VCaP (cell line): ENCODE measurements at regions not wholly inside any gene's neighbourhood (a gene's known extent, or its start where the extent isn't known, plus 50 kb on each side); places are given as distances from the start of the nearest gene placed in this dataset.

ENCODE experiments used
- H3K27ac ChIP-seq: fragments of 450-650 bp; 2 replicates; pipeline ENCODE4 v1.5.1; 2017
- TF ChIP-seq, protein P1 (sequence below): fragments of 450-650 bp; conservative IDR thresholded peaks from 2 replicates; pipeline ENCODE4 v1.5.1; 2017; ENCODE audit warnings: mild to moderate bottlenecking, moderate library complexity

DNA sequence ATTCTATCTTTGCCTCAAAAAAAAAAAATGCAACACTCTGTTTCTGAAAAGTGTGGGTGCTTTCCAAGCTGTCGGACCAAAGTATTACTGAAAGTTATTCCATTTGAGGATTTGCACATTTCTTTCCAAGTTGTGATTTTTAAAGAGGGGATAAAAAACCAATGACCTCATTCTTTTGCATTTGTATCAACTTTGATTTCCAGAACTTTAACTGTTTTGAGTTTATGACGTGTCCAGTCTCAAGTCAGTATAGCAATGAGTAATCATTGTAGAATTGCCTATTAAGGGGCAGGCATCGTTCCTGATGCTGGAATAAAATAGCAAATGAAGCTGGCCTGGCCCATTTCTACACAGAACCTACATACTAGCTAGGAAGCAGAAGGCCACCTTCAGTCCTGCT, 229.6 kb upstream of the RBFOX1 start:
- H3K27ac ChIP-seq, result no peak overlapping the region
- TF ChIP-seq, protein P1, sequence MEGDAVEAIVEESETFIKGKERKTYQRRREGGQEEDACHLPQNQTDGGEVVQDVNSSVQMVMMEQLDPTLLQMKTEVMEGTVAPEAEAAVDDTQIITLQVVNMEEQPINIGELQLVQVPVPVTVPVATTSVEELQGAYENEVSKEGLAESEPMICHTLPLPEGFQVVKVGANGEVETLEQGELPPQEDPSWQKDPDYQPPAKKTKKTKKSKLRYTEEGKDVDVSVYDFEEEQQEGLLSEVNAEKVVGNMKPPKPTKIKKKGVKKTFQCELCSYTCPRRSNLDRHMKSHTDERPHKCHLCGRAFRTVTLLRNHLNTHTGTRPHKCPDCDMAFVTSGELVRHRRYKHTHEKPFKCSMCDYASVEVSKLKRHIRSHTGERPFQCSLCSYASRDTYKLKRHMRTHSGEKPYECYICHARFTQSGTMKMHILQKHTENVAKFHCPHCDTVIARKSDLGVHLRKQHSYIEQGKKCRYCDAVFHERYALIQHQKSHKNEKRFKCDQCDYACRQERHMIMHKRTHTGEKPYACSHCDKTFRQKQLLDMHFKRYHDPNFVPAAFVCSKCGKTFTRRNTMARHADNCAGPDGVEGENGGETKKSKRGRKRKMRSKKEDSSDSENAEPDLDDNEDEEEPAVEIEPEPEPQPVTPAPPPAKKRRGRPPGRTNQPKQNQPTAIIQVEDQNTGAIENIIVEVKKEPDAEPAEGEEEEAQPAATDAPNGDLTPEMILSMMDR, result no peak

DNA sequence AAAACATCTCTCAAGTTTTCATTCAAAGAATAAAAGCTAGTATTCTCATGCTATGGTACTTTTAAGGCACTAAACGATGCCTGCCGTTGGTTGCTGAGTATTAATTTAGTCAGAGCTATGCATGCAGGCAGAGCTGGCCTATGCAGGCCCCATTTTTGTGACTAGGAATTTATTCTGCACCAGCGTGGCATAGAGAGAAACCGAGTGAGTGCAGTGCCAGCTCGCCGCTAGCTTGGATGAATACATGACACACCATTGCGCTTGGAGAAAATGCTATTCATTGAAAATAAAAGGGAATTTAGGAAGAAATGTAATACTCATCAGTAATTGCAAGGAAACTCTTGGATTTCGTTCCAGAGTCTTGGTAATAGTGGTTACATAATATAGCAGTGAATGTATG, 231.6 kb upstream of the RBFOX1 start:
- TF ChIP-seq, protein P1, result no peak
- H3K27ac ChIP-seq, result no peak overlapping the region

GRCh38 chr16:7097518-7097917, 235.1 kb upstream of the RBFOX1 start:
- TF ChIP-seq, protein P1, result no peak
- no peak overlapping the region for H3K27ac ChIP-seq

DNA sequence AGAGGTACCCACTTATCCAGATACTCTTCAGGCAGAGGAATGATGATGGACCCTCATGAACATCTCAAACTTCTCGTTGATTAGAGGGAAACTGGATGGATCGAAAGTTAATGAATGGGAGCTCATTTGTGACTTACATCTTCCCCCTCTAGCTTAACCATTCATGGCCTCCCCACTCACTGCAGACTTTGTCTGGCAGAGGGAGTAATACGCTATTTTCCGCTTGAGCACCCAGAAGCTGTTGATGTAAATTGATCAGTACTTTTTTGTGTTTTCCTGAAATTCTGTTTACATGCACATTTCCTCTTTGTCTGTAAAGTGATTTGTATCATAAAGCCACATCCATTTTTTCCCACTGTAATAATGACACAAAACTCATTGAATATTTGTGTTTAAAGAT, 239.1 kb upstream of the RBFOX1 start:
- TF ChIP-seq, protein P1, result no peak
- no peak overlapping the region for H3K27ac ChIP-seq

- no peak overlapping the region for H3K27ac ChIP-seq
- TF ChIP-seq, protein P1, result no peak
Observed at GRCh38 chr16:7090628-7091115, 242.0 kb upstream of the RBFOX1 start.

DNA sequence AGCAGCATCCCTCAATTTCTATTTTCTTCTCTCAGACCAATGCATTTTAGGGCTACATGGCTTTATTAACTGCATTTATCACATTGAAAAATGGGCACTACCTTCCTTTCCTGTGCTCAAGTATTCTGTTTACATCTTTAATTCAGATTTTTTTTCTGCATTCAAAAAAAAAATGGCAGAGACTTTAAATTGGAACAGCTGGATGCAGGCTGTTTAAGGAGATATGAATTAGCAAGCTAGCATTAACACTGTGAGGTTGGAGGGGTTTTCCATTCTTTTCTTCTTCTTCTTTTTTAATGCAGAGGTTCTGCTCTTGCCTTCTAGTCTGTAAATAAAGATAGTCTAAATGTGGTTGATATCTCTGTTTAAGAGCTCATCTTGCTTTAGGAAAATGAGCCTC, 242.9 kb upstream of the RBFOX1 start:
- H3K27ac ChIP-seq, result no peak overlapping the region
- TF ChIP-seq, protein P1, result no peak

- no peak overlapping the region for H3K27ac ChIP-seq
- TF ChIP-seq, protein P1, result no peak
Observed at GRCh38 chr16:7088711-7089110, 243.9 kb upstream of the RBFOX1 start.
